GM11168 (cell line): ENCODE measurements at regions not wholly inside any gene's neighbourhood (a gene's known extent, or its start where the extent isn't known, plus 50 kb on each side); places are given as distances from the start of the nearest gene placed in this dataset.
"Not testable (repeated sequence)": the region's sequence is repeated elsewhere in the genome, so short reads cannot be mapped to it uniquely, and the experiment has no call there.

Experiments used
- in situ Hi-C: fragments of 300-500 bp; cut with MboI; formaldehyde crosslinking; loops from one replicate; pipeline ENCODE4 v1.12.0; 2022; ENCODE audit warnings: low sequenced_read_pairs; ENCODE audit not compliant: unreplicated experiment

GRCh38 chr6:15080895-15081294, 165.0 kb upstream of the JARID2 start:
- in situ Hi-C loops = no loop called here

DNA sequence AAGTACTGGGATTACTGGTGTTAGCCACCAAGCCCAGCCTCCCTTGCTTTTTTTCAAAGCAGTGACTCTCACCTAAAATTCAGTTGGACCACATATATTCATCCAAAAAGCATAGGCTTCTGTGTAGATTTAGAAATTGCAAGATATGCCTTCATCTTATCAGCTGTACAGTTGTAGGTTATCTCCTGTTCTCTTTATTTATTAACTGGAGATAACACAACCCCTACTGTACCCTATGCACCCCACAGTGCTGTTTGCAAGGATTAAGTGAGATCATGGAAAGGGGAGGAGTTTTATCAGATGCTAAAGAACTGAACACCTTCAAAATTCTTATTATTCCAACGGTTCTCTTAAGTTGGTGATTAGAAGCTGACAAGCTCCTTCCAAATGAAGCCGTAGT, 164.4 kb upstream of the JARID2 start:
- in situ Hi-C loops = no loop called here

DNA sequence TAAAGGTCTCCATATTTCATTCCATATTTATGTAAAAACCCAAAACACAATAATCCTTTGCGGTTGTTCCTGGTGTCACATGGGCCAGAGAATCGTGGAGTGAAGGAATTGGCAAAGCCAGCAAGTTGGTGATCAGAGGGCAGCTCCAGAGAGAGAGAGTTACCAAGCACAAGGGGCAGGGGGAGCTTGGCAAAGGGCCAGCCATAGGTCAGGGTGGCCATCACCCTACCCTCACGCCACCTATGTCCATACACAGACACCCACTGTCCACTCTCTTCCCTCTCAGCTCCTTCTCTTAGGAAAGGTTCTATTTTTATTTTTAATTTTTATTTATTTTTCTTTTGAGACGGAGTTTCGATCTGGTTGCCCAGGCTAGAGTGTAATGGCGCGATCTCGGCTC, 163.2 kb upstream of the JARID2 start:
- in situ Hi-C loops = no loop called here

GRCh38 chr6:15086348-15087158, 159.3 kb upstream of the JARID2 start:
- in situ Hi-C loops = no loop called here

DNA sequence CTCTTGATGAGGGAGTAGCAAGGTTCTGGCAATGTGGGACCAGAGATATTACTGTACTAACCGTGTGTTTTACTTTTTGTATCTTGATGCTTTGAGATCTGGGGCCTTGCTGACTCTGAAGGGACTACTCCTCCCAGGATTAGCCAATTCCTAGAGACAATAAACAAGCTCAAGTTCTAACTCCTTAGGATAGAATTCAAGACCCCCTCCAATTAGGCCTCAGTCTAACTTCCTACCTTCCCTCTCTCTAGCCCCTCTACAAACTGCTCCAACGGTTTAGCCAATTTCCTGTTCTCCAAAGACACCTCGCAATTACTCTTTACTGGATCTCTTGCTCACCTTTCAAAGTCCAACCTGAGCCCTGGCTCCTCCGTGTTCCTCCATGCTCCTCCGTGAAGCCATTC, 158.7 kb upstream of the JARID2 start:
- in situ Hi-C loops = no loop called here

GRCh38 chr6:15088904-15089568, 156.8 kb upstream of the JARID2 start:
- in situ Hi-C loops = no loop called here

- in situ Hi-C loops = no loop called here
Measured at GRCh38 chr6:15089569-15090144, 156.2 kb upstream of the JARID2 start.

- in situ Hi-C loops = no loop called here
Measured at GRCh38 chr6:15090145-15090579, 155.7 kb upstream of the JARID2 start.

GRCh38 chr6:15090745-15091384, 155.0 kb upstream of the JARID2 start:
- in situ Hi-C loops = no loop called here

DNA sequence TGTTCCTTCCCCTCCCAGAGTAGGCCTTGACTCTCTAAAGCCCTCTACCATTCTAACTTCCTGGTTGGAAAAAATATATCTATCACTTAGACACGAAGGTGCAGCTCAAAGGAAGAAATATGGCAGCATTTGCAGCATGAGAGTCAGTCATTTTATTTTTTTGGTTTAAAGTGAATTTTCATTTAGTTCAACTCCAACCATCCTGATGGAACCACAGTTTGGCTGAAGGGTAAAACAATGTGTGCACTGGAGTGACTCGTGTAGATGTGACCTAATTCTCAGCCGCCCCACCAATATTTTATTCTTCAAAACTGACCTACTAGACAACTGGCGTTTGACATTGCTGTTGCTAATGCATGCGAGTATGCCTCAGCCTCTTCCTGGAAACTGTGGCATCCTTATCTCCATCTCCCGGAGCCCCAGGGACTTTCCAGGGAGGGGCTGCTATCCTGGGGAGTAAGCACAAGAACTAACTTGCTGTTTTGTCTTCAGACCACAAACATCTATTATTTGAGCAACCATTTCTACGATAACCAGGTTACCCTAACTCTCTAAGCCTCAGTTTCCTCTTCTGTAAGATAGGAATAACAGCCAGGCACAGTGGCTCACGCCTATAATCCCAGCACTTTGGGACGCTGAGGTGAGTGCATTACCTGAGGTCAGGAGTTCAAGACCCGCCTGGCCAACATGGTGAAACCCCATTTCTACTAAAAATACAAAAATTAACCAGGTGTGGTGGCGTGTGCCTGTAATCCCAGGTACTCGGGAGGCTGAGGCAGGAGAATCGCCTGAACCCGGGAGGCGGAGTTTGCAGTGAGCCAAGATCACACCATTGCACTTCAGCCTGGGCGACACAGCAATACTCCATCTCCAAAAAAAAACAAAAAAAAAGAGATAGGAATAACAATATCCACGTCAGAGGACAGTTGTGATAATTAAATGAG, 148.7 kb upstream of the JARID2 start:
- in situ Hi-C loops = no loop called here

GRCh38 chr6:15101130-15101529, 144.7 kb upstream of the JARID2 start:
- in situ Hi-C loops = no loop called here

DNA sequence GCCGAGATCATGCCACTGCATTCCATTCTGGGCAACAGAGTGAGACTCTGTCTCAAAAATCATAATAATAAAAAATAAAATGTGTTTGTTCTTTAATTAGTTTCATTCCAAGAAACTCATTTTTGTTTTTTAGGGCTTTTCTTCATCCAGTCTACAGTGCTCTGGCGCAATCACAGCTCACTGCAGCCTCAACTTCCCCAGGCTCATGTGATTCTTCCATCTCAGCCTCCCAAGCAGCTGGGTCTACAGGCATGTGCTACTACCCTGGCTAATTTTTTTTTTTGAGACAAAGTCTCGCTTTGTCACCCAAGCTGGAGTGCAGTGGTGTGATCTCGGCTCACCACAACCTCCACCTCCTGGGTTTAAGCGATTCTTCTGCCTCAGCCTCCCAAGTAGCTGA, 143.6 kb upstream of the JARID2 start:
- in situ Hi-C loops = no loop called here

GRCh38 chr6:15106958-15107643, 138.8 kb upstream of the JARID2 start:
- in situ Hi-C loops = no loop called here

GRCh38 chr6:15107644-15108382, 138.1 kb upstream of the JARID2 start:
- in situ Hi-C loops = no loop called here

DNA sequence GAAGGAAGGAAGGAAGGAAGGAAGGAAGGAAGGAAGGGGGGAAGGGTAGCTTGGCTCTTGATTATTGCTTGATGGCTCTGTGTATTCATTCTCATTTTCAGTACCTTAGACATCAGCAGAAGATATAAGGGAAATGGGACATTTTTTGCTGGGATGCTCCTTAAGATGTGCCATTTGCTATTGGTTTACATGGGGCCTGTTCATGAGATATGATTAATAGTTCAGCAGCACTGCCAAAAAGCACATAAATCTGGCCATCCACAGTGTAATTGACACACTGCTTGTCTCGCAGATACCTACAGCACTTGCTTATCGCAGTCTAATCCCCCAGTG, 137.5 kb upstream of the JARID2 start:
- in situ Hi-C loops = no loop called here

DNA sequence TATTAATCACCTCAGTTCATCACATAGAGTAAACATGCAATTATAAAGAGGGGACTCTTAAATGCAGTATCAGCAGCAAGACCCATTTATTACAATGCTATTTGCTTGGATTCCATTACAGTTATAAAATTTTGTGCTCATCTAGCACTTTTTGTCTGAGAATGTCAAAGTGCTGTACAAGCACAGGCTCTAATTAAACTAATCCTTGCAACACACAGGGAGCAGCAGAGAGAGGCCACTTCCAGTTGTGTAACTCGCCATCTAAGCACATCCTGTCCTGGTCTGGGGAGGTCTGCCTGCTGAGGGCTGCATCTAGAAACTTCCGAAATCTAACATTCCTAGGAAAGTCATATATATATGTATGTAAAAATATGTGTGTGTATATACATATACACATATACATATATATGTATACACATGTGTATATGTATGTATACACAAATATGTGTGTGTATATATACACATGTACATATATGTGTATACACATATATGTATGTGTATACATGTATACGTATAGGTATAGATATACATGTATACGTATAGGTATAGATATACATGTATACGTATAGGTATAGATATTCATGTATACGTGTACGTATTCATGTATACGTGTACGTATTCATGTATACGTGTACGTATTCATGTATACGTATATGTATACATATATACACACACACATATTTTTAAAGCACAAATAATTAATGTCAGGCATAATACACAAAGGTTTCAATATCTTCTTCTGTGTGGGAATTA, 136.4 kb upstream of the JARID2 start:
- in situ Hi-C loops = no loop called here

- in situ Hi-C loops = no loop called here
Measured at GRCh38 chr6:15110726-15111354, 135.0 kb upstream of the JARID2 start.

DNA sequence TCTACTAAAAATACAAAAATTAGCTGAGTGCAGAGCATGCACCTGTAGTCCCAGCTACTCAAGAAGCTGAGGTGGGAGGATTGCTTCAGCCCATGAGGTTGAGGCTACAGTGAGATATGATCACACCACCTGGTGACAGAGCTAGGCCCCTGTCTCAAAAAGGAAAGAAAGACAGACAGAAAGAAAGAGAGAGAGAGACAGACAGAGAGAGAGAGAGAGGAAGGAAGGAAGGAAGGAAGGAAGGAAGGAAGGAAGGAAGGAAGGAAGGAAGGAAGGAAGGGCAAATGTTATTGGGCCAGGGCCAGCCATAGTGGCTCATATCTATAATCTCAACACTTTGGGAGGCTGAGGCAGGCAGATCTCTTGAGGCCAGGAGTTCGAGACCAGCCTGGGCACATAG, 134.3 kb upstream of the JARID2 start:
- in situ Hi-C loops = not testable (repeated sequence)
